ENCODE measurements at regions not wholly inside any gene's neighbourhood (a gene's known extent, or its start where the extent isn't known, plus 50 kb on each side); places are given as distances from the start of the nearest gene placed in this dataset.

GRCh38 chr15:77720655-77721054, 87.9 kb upstream of the LINGO1 start:
- TF ChIP-seq CTCF (IDR thresholded peaks at IDR 0.05) (no peak), POLR2A (IDR thresholded peaks at IDR 0.05) (no peak)

Data from esophagus squamous epithelium (tissue), 4 donors.